Mammary epithelial cell (primary cell): ENCODE measurements at regions not wholly inside any gene's neighbourhood (a gene's known extent, or its start where the extent isn't known, plus 50 kb on each side); places are given as distances from the start of the nearest gene placed in this dataset.

Experiments used
- EZH2 ChIP-seq: IDR thresholded peaks from 2 replicates; pipeline ENCODE4 v1.6.1; 2012; ENCODE audit warnings: low read length, inconsistent platforms, borderline replicate concordance
- TF ChIP-seq, protein P1 (sequence below), 2 donors: IDR thresholded peaks in 1 of 2; conservative IDR thresholded peaks in 1 of 2; 2 replicates each; pipeline ENCODE4 v1.5.1; 2011 to 2012; ENCODE audit warnings: inconsistent platforms in 2 of 2, low read length in 2 of 2, mild to moderate bottlenecking in 2 of 2, control low read depth in 1 of 2, low read depth in 1 of 2; ENCODE audit not compliant: insufficient read depth in 1 of 2; ENCODE audit errors: extremely low read depth in 1 of 2

GRCh38 chr20:24363031-24363430 lies 106.4 kb upstream of the SYNDIG1 start:
- TF ChIP-seq, protein P1, sequence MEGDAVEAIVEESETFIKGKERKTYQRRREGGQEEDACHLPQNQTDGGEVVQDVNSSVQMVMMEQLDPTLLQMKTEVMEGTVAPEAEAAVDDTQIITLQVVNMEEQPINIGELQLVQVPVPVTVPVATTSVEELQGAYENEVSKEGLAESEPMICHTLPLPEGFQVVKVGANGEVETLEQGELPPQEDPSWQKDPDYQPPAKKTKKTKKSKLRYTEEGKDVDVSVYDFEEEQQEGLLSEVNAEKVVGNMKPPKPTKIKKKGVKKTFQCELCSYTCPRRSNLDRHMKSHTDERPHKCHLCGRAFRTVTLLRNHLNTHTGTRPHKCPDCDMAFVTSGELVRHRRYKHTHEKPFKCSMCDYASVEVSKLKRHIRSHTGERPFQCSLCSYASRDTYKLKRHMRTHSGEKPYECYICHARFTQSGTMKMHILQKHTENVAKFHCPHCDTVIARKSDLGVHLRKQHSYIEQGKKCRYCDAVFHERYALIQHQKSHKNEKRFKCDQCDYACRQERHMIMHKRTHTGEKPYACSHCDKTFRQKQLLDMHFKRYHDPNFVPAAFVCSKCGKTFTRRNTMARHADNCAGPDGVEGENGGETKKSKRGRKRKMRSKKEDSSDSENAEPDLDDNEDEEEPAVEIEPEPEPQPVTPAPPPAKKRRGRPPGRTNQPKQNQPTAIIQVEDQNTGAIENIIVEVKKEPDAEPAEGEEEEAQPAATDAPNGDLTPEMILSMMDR (conservative IDR thresholded peaks at IDR 0.05 in 1 of 2, IDR thresholded peaks at IDR 0.05 in 1 of 2; ENCODE audit: extremely low read depth in 1 of 2, insufficient read depth in 1 of 2, low read depth in 1 of 2, low read length in 2 of 2): no peak
- TF ChIP-seq EZH2: no peak
